IMR-90 (cell line): ENCODE measurements at regions not wholly inside any gene's neighbourhood (a gene's known extent, or its start where the extent isn't known, plus 50 kb on each side); places are given as distances from the start of the nearest gene placed in this dataset.

ENCODE experiments used
- ATAC-seq: fragments of 200-7000 bp; cut with Tn5 transposase; 2 replicates; pipeline ENCODE4 v1.9.1; 2020; ENCODE audit warnings: low read depth, mild to moderate bottlenecking, moderate library complexity
- BruUV-seq: library from RNA; stranded (reverse); fragments of 400-500 nt; replicated peaks from 2 replicates; lab custom pipeline; 2021; lab: Mats Ljungman, UMichigan
- CTCF ChIA-PET: fragments of 300-600 bp; formaldehyde crosslinking; extraction: SDS; loops from one replicate; lab custom pipeline; 2021; ENCODE audit warnings: antibody characterized with exemption; lab: Yijun Ruan, JAX
- POLR2A ChIA-PET: fragments of 300-600 bp; sonication (Branson Sonifier 250); formaldehyde crosslinking; loops from one replicate; lab custom pipeline; 2022; ENCODE audit warnings: antibody characterized with exemption; ENCODE audit not compliant: unreplicated experiment; lab: Charles Lee
- DNase-seq: peaks from one replicate; pipeline ENCODE4 v3.0.0; 2013
- H2AFZ ChIP-seq: replicated peaks from 2 replicates; pipeline ENCODE3; 2013; ENCODE audit warnings: low read length, mild to moderate bottlenecking; ENCODE audit not compliant: poor library complexity
- H2AK5ac ChIP-seq: 2 replicates; pipeline ENCODE4 v1.6.1; 2013; ENCODE audit warnings: low read depth, low read length, inconsistent platforms
- H2AK9ac ChIP-seq: replicated peaks from 2 replicates; pipeline ENCODE3; 2013; ENCODE audit warnings: mild to moderate bottlenecking, low read depth, low read length, moderate library complexity; ENCODE audit not compliant: poor library complexity
- H2BK120ac ChIP-seq: 2 replicates; pipeline ENCODE4 v1.6.1; 2013; ENCODE audit warnings: low read depth, low read length, inconsistent platforms
- H2BK15ac ChIP-seq: 3 replicates; pipeline ENCODE4 v1.6.1; 2013; ENCODE audit warnings: low read depth, low read length, inconsistent platforms
- H2BK20ac ChIP-seq: 2 replicates; pipeline ENCODE4 v1.6.1; 2013; ENCODE audit warnings: low read depth, mild to moderate bottlenecking, inconsistent platforms, low read length, moderate library complexity
- H2BK5ac ChIP-seq: 2 replicates; pipeline ENCODE4 v1.6.1; 2013; ENCODE audit warnings: mild to moderate bottlenecking, low read depth, low read length, inconsistent platforms; ENCODE audit not compliant: poor library complexity, severe bottlenecking
- H3K14ac ChIP-seq: replicated peaks from 2 replicates; pipeline ENCODE4 v1.6.1; 2013; ENCODE audit warnings: low read depth, low read length, inconsistent platforms
- H3K18ac ChIP-seq: 2 replicates; pipeline ENCODE4 v1.6.1; 2013; ENCODE audit warnings: low read depth, low read length, control low read depth
- H3K23ac ChIP-seq: 2 replicates; pipeline ENCODE4 v1.6.1; 2013; ENCODE audit warnings: low read depth, low read length, inconsistent platforms
- H3K27ac ChIP-seq: 2 replicates; pipeline ENCODE4 v1.5.1; 2013; ENCODE audit warnings: mild to moderate bottlenecking, control low read depth, low read length; ENCODE audit not compliant: insufficient read depth
- H3K27me3 ChIP-seq: 2 replicates; pipeline ENCODE4 v1.6.1; 2013; ENCODE audit warnings: low read length; ENCODE audit not compliant: control insufficient read depth, insufficient read depth
- H3K36me3 ChIP-seq: 2 replicates; pipeline ENCODE4 v1.6.1; 2013; ENCODE audit warnings: low read length, mixed read lengths; ENCODE audit not compliant: control insufficient read depth, insufficient read depth
- H3K4ac ChIP-seq: 2 replicates; pipeline ENCODE4 v1.6.1; 2013; ENCODE audit warnings: low read depth, low read length, inconsistent platforms
- H3K4me1 ChIP-seq: 2 replicates; pipeline ENCODE4 v1.6.1; 2013; ENCODE audit warnings: low read length, mixed read lengths; ENCODE audit not compliant: control insufficient read depth, insufficient read depth
- H3K4me2 ChIP-seq: 2 replicates; pipeline ENCODE4 v1.6.1; 2013; ENCODE audit warnings: low read depth, mild to moderate bottlenecking, control low read depth, low read length, moderate library complexity
- H3K4me3 ChIP-seq: 2 replicates; pipeline ENCODE4 v1.5.1; 2013; ENCODE audit warnings: low read depth, mild to moderate bottlenecking, control low read depth, low read length, moderate library complexity; ENCODE audit not compliant: insufficient read depth
- H3K56ac ChIP-seq: 2 replicates; pipeline ENCODE4 v1.6.1; 2013; ENCODE audit warnings: low read length, inconsistent platforms; ENCODE audit not compliant: insufficient read depth; ENCODE audit errors: extremely low read depth
- H3K79me1 ChIP-seq, 2 experiments: 2 replicates each; pipeline ENCODE4 v1.6.1; 2013; ENCODE audit warnings: low read length in 2 of 2, inconsistent platforms in 1 of 2, low read depth in 1 of 2
- H3K9ac ChIP-seq: 2 replicates; pipeline ENCODE4 v1.6.1; 2013; ENCODE audit warnings: low read depth, low read length, control low read depth
- H3K9me1 ChIP-seq: 2 replicates; pipeline ENCODE4 v1.6.1; 2013; ENCODE audit warnings: low read length, inconsistent platforms; ENCODE audit not compliant: insufficient read depth
- H3K9me3 ChIP-seq: 2 replicates; pipeline ENCODE4 v1.6.1; 2013; ENCODE audit warnings: low read length; ENCODE audit not compliant: control insufficient read depth, insufficient read depth
- H4K20me1 ChIP-seq: 2 replicates; pipeline ENCODE4 v1.6.1; 2013; ENCODE audit warnings: low read length, inconsistent platforms; ENCODE audit not compliant: insufficient read depth
- H4K5ac ChIP-seq: 2 replicates; pipeline ENCODE4 v1.6.1; 2013; ENCODE audit warnings: mild to moderate bottlenecking, low read depth, low read length, control low read depth
- H4K8ac ChIP-seq, 2 experiments: 2 replicates each; pipeline ENCODE4 v1.6.1; 2013; ENCODE audit warnings: low read depth in 2 of 2, low read length in 2 of 2, control low read depth in 1 of 2, inconsistent platforms in 1 of 2
- H4K91ac ChIP-seq: 2 replicates; pipeline ENCODE4 v1.6.1; 2013; ENCODE audit warnings: low read depth, low read length, inconsistent platforms; ENCODE audit not compliant: insufficient read depth
- BHLHE40 ChIP-seq: fragments of 150-350 bp; IDR thresholded peaks from 2 replicates; pipeline ENCODE4 v1.6.1; 2016; ENCODE audit warnings: mild to moderate bottlenecking, low read depth, low read length
- CEBPB ChIP-seq: IDR thresholded peaks from 2 replicates; pipeline ENCODE4 v1.6.1; 2012; ENCODE audit warnings: low read depth, low read length, improper control_type of control experiment
- CHD1 ChIP-seq: IDR thresholded peaks from 2 replicates; pipeline ENCODE4 v1.6.1; 2012; ENCODE audit warnings: low read depth, low read length, improper control_type of control experiment
- CTCF ChIP-seq: conservative IDR thresholded peaks from 2 replicates; pipeline ENCODE4 v1.5.1; 2012; ENCODE audit warnings: mild to moderate bottlenecking, low read depth, low read length, improper control_type of control experiment
- ELK1 ChIP-seq: fragments of 150-350 bp; IDR thresholded peaks from 2 replicates; pipeline ENCODE4 v1.6.1; 2016; ENCODE audit warnings: low read depth, mild to moderate bottlenecking, low read length, moderate library complexity, borderline replicate concordance
- FOS ChIP-seq: fragments of 150-350 bp; IDR thresholded peaks from 2 replicates; pipeline ENCODE4 v1.6.1; 2016; ENCODE audit warnings: low read depth, low read length
- MAFK ChIP-seq: IDR thresholded peaks from 2 replicates; pipeline ENCODE4 v1.6.1; 2012; ENCODE audit warnings: low read depth, low read length, improper control_type of control experiment
- MAZ ChIP-seq: IDR thresholded peaks from 2 replicates; pipeline ENCODE4 v1.6.1; 2012; ENCODE audit warnings: low read depth, mild to moderate bottlenecking, low read length, improper control_type of control experiment, moderate library complexity, borderline replicate concordance
- MXI1 ChIP-seq: IDR thresholded peaks from 2 replicates; pipeline ENCODE4 v1.6.1; 2012; ENCODE audit warnings: low read depth, mild to moderate bottlenecking, low read length, moderate library complexity, borderline replicate concordance
- NFE2L2 ChIP-seq: fragments of 150-350 bp; IDR thresholded peaks from 2 replicates; pipeline ENCODE4 v1.6.1; 2016; ENCODE audit warnings: low read depth, mild to moderate bottlenecking, low read length
- POLR2A ChIP-seq: IDR thresholded peaks from 2 replicates; pipeline ENCODE4 v1.6.1; 2012; ENCODE audit warnings: mild to moderate bottlenecking, low read depth, low read length
- RAD21 ChIP-seq: IDR thresholded peaks from 2 replicates; pipeline ENCODE4 v1.6.1; 2012; ENCODE audit warnings: low read length, improper control_type of control experiment
- RCOR1 ChIP-seq: IDR thresholded peaks from 2 replicates; pipeline ENCODE4 v1.6.1; 2012; ENCODE audit warnings: mild to moderate bottlenecking, low read length, improper control_type of control experiment; ENCODE audit not compliant: insufficient replicate concordance
- RFX5 ChIP-seq: IDR thresholded peaks from 2 replicates; pipeline ENCODE4 v1.8.0; 2012; ENCODE audit warnings: low read depth, mild to moderate bottlenecking, low read length, moderate library complexity
- SMC3 ChIP-seq: fragments of 150-350 bp; IDR thresholded peaks from 2 replicates; pipeline ENCODE4 v1.6.1; 2016; ENCODE audit warnings: low read depth, mild to moderate bottlenecking, antibody characterized with exemption, low read length, moderate library complexity
- USF2 ChIP-seq: fragments of 150-350 bp; IDR thresholded peaks from 2 replicates; pipeline ENCODE4 v1.6.1; 2017; ENCODE audit warnings: mild to moderate bottlenecking, antibody characterized with exemption, low read length, low read depth
- WGBS, 2 experiments: methylation state at CpG; one replicate each; pipeline versions ENCODE4 v1.1.5 to v1.1.7; 2013; ENCODE audit warnings: missing lambda C conversion rate in 2 of 2; ENCODE audit not compliant: insufficient read length in 1 of 2; ENCODE audit errors: extremely low coverage in 2 of 2; 5-methylcytosine and 5-hydroxymethylcytosine counted together
- dilution Hi-C: fragments of 300-500 bp; cut with HindIII; formaldehyde crosslinking; loops from one replicate; pipeline ENCODE4 v1.14.3; 2018; ENCODE audit warnings: low sequenced_read_pairs; ENCODE audit not compliant: unreplicated experiment
- in situ Hi-C: fragments of 300-500 bp; cut with MboI; formaldehyde crosslinking; loops from 3 replicates; pipeline ENCODE4 v1.14.3; 2019; ENCODE audit warnings: low sequenced_read_pairs, inconsistent platforms, mixed read lengths
- intact Hi-C: fragments of 100-400 bp; cut with micrococcal nuclease; formaldehyde crosslinking; loops from 2 replicates; pipeline ENCODE4 v1.10.0; 2022

- CTCF ChIA-PET = no interaction called here
- BruUV-seq = no TSS peak
- no peak overlapping the region for H3K4me2 ChIP-seq
- no peak for ATAC-seq
- no peak overlapping the region for H3K4me3 ChIP-seq
- H3K27ac ChIP-seq = no peak overlapping the region
- no peak overlapping the region for H4K8ac ChIP-seq
- POLR2A ChIA-PET = no interaction called here
- H4K20me1 ChIP-seq = no peaks in the 10 kb centered on the region
- H3K18ac ChIP-seq = no peak overlapping the region
- no peak overlapping the region for H4K91ac ChIP-seq
- no peak overlapping the region for H3K56ac ChIP-seq
- no peak overlapping the region for H3K14ac ChIP-seq
- intact Hi-C loops (no loop called here), dilution Hi-C loops (no loop called here), in situ Hi-C loops (no loop called here)
- no peak overlapping the region for H2BK5ac ChIP-seq
- no peak overlapping the region for H2BK120ac ChIP-seq
- peaks cover 8% of the 10 kb centered on the region for H3K27me3 ChIP-seq
- H2AFZ ChIP-seq = no peak overlapping the region
- no peak overlapping the region for H3K9ac ChIP-seq
- no peaks in the 10 kb centered on the region for H3K9me1 ChIP-seq
- H3K9me3 ChIP-seq = no peaks in the 10 kb centered on the region
- no peak overlapping the region for H3K4ac ChIP-seq
- H2BK20ac ChIP-seq = no peak overlapping the region
- no peak overlapping the region for H4K5ac ChIP-seq
- no peak overlapping the region for H3K23ac ChIP-seq
- no peaks in the 10 kb centered on the region for H3K4me1 ChIP-seq
- H2AK5ac ChIP-seq = no peak overlapping the region
- no peaks in the 10 kb centered on the region for H3K36me3 ChIP-seq
- no peak for TF ChIP-seq SMC3
- no peak for TF ChIP-seq FOS
- TF ChIP-seq ELK1 = no peak
- no peak for TF ChIP-seq BHLHE40
- TF ChIP-seq CHD1 = no peak
- TF ChIP-seq CTCF = no peak
- TF ChIP-seq MAFK = no peak
- TF ChIP-seq USF2 = no peak
- TF ChIP-seq RAD21 = no peak
- TF ChIP-seq RFX5 = no peak
- no peak for TF ChIP-seq CEBPB
- no peak for TF ChIP-seq MXI1
- no peak for TF ChIP-seq RCOR1
- TF ChIP-seq NFE2L2 = no peak
- TF ChIP-seq POLR2A = no peak
- no peak for TF ChIP-seq MAZ
- DNase-seq = peak; percentile 4
- H2AK9ac ChIP-seq = no peak overlapping the region
- H2BK15ac ChIP-seq = no peak overlapping the region
- WGBS, 2 experiments = no CpG with 5 or more reads among the region's 2 CpGs
- no peaks in the 10 kb centered on the region for H3K79me1 ChIP-seq
These were observed 153.2 kb upstream of the ADO start for GRCh38 chr10:62651341-62651740.
